ENCODE measurements at regions not wholly inside any gene's neighbourhood (a gene's known extent, or its start where the extent isn't known, plus 50 kb on each side); places are given as distances from the start of the nearest gene placed in this dataset.

GRCh38 chr12:113748707-113749432, 217.3 kb downstream of the RBM19 start:
- DNase-seq (ENCODE audit: low spot score), result no peak
- no peak for TF ChIP-seq CTCF (IDR thresholded peaks at IDR 0.05; ENCODE audit: borderline replicate concordance, control extremely low read depth, extremely low read depth, insufficient read depth, missing control alignments)
- in situ Hi-C loops (cut with MboI; ENCODE audit: low sequenced_read_pairs, unreplicated experiment), result no loop called here

GRCh38 chr12:113747017-113747416, 219.1 kb downstream of the RBM19 start:
- in situ Hi-C loops (cut with MboI; ENCODE audit: low sequenced_read_pairs, unreplicated experiment), result no loop called here
- no peak for DNase-seq (ENCODE audit: low spot score)
- TF ChIP-seq CTCF (IDR thresholded peaks at IDR 0.05; ENCODE audit: borderline replicate concordance, control extremely low read depth, extremely low read depth, insufficient read depth, missing control alignments), result no peak

GRCh38 chr12:113744802-113745395, 221.2 kb downstream of the RBM19 start:
- no peak for DNase-seq (ENCODE audit: low spot score)
- TF ChIP-seq CTCF (IDR thresholded peaks at IDR 0.05; ENCODE audit: borderline replicate concordance, control extremely low read depth, extremely low read depth, insufficient read depth, missing control alignments), result no peak
- in situ Hi-C loops (cut with MboI; ENCODE audit: low sequenced_read_pairs, unreplicated experiment), result no loop called here

GRCh38 chr12:113742801-113743200, 223.3 kb downstream of the RBM19 start:
- in situ Hi-C loops (cut with MboI; ENCODE audit: low sequenced_read_pairs, unreplicated experiment), result no loop called here
- TF ChIP-seq CTCF (IDR thresholded peaks at IDR 0.05; ENCODE audit: borderline replicate concordance, control extremely low read depth, extremely low read depth, insufficient read depth, missing control alignments), result no peak
- no peak for DNase-seq (ENCODE audit: low spot score)

GRCh38 chr12:113740699-113741098, 225.4 kb downstream of the RBM19 start:
- no peak for TF ChIP-seq CTCF (IDR thresholded peaks at IDR 0.05; ENCODE audit: borderline replicate concordance, control extremely low read depth, extremely low read depth, insufficient read depth, missing control alignments)
- no peak for DNase-seq (ENCODE audit: low spot score)
- in situ Hi-C loops (cut with MboI; ENCODE audit: low sequenced_read_pairs, unreplicated experiment), result no loop called here

- no peak for TF ChIP-seq CTCF (IDR thresholded peaks at IDR 0.05; ENCODE audit: borderline replicate concordance, control extremely low read depth, extremely low read depth, insufficient read depth, missing control alignments)
- no peak for DNase-seq (ENCODE audit: low spot score)
- in situ Hi-C loops (cut with MboI; ENCODE audit: low sequenced_read_pairs, unreplicated experiment), result no loop called here
These were observed 231.0 kb downstream of the RBM19 start for GRCh38 chr12:113735131-113735530.

All from GM13976 (cell line).